ENCODE measurements at regions not wholly inside any gene's neighbourhood (a gene's known extent, or its start where the extent isn't known, plus 50 kb on each side); places are given as distances from the start of the nearest gene placed in this dataset.

DNA sequence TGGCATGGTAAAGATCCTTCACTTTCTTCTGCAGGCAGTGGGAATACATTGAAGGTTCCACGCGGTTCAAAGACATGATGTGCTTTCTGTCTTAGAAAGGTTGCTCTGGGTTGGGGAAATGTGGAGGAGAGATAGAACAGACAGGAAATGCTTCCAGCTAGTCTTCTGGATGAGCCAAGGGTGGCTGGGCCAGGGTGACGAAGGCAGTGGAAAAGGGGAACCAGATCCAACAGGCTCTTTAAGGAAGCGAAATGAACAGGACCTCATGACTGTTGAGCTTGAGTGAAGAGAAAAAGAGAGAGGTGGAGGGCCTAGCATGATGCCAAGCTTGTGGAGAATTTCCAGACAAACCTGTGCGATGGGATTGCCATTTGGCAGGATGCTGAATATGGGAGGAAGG lies 56.4 kb upstream of the LMO1 start:
- TF ChIP-seq, protein P1, sequence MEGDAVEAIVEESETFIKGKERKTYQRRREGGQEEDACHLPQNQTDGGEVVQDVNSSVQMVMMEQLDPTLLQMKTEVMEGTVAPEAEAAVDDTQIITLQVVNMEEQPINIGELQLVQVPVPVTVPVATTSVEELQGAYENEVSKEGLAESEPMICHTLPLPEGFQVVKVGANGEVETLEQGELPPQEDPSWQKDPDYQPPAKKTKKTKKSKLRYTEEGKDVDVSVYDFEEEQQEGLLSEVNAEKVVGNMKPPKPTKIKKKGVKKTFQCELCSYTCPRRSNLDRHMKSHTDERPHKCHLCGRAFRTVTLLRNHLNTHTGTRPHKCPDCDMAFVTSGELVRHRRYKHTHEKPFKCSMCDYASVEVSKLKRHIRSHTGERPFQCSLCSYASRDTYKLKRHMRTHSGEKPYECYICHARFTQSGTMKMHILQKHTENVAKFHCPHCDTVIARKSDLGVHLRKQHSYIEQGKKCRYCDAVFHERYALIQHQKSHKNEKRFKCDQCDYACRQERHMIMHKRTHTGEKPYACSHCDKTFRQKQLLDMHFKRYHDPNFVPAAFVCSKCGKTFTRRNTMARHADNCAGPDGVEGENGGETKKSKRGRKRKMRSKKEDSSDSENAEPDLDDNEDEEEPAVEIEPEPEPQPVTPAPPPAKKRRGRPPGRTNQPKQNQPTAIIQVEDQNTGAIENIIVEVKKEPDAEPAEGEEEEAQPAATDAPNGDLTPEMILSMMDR (IDR thresholded peaks at IDR 0.05 in 2 of 3, conservative IDR thresholded peaks at IDR 0.05 in 1 of 3; ENCODE audit: control insufficient read depth in 2 of 3, extremely low read depth in 1 of 3, insufficient read depth in 1 of 3, low read depth in 3 of 3, low read length in 3 of 3), result no peak
- TF ChIP-seq USF2 (IDR thresholded peaks at IDR 0.05; ENCODE audit: borderline replicate concordance, low read depth, low read length) (no peak), CREM (IDR thresholded peaks at IDR 0.05; ENCODE audit: low read depth) (no peak), JUND (IDR thresholded peaks at IDR 0.05; ENCODE audit: low read depth, low read length) (no peak), ESRRA (IDR thresholded peaks at IDR 0.05; ENCODE audit: low read length) (no peak), SMAD5 (IDR thresholded peaks at IDR 0.05; ENCODE audit: low read depth) (no peak)
